HG02610 (cell line): ENCODE measurements at regions not wholly inside any gene's neighbourhood (a gene's known extent, or its start where the extent isn't known, plus 50 kb on each side); places are given as distances from the start of the nearest gene placed in this dataset.

Experiments
- ATAC-seq: cut with Tn5 transposase; IDR thresholded peaks from one replicate; pipeline ENCODE4 v1.9.1; 2021; ENCODE audit warnings: mild to moderate bottlenecking, moderate library complexity; ENCODE audit not compliant: unreplicated experiment

DNA sequence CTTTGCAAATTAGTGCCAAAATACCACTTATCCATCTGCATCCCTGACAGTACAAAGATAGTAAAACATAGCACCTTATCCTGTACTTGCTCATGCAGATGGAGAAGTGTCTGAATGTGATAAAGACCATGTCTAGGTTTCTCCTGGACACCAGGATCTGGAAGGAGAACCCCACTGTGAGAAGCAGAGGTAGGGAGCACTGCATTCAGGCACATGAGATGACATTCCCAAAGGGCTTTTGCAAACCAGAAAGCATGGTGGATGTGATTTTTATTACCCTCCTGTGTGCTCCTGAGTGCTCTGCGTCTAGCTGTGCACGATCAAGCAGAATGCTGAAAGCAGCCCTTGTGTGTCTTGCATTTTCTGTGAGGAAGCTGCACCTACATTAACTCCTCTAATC, 857.6 kb upstream of the ID2 start:
- no peak for ATAC-seq

DNA sequence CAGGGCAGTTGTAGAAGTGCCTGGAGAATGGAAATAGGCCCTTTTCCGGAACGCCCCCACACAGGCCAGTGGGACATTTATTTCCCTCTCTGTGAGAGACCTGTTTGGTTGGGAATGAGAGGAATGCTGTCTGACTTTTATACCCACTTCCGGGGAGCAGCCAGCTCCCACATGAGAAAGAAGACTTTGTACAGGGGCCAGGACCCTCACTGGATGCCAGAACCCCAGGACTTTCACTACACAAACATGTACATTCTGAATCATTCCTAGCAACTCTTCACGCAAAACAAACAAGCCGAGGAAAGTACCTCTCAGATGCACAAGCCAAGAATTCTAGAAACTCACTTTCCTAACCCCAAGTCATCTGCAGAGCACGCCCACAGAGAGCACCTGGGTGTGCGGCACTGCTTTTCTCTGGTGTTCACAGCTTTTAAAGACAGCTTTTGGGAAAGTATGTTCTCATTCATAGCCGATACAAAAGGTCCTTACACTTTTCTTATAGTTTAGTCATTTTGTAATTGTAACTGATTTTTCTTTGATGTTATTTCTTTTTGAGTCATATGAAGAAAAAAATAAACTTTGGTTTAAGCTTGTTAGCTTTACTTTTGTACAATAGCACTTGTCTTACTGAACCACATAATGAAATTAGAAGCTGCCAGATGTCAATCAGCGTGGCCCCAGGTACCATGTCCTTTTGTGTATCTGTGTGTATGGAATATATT, 856.1 kb upstream of the ID2 start:
- ATAC-seq: peak; percentile 93

DNA sequence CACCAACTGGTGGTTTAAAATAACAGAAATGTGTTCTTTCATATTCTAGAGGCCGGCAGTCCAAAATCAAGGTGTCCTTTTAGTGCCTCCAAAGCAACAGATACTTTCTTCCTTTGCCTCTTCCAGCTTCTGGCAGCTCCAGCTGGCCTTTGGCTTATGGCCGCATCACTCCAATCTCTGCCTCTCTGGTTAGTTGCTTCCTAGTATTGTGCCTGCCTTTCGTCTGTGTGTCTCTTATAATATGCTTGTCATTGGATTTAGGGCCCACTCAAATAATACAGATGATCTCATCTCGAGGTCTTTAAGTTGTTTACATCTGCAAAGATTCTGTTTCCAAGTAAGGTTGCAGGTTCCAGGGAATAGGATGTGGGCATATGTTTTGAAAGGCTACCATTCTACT, 855.2 kb upstream of the ID2 start:
- no peak for ATAC-seq

DNA sequence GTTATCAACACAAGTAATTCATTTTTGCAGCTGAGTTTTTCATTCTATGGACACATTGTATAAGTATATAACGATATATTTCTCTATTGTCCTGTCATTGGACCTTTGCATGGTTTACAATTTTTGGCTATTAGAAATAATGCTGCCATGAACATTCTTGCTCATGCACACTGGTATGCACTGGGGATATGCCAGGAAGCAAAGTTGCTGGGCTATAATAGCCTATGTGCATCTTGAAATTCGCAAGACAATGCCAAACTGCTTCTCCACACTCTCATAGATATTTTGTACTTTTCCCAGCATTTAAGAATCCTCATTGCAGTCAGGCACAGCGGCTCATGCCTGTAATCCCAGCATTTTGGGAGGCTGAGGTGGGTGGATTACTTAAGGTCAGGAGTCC, 852.6 kb upstream of the ID2 start:
- ATAC-seq: no peak

DNA sequence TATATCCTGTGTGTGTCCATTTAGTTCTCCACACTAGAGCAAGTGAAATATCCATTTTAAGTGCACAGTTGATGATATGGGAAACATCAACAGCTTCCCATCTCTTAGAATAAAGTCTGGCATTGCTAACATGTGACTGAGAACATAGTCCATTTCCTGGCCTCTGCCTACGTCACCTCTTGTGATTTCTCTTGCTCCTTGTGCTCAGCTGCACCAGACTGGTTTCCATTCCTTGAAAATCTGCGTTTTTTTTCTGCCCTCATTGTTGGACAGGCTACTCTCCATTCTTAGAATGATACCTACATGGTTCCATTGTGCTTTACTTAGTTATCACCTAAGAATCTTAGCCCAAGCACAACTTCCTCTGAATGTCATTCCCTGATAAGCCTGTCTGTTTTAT, 851.2 kb upstream of the ID2 start:
- no peak for ATAC-seq

DNA sequence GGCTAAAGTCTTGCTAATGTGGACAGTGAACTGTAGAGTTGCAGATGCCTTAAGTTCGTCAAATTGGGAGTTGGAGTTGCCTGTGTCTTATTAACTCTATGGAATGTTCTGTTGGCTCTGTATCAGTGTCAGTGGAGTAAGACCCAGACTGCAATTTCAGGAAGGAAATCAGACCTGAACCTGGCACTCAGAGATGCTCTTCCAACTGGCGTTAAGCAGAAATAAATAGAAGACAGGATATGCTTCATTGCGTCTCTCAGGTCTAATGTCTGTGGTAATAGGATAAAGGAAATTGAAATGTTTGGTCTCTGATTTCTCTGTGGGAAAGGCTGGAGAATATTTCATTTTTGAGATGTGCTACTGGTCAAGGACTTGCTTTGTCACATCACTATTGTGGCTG, 846.7 kb upstream of the ID2 start:
- no peak for ATAC-seq

DNA sequence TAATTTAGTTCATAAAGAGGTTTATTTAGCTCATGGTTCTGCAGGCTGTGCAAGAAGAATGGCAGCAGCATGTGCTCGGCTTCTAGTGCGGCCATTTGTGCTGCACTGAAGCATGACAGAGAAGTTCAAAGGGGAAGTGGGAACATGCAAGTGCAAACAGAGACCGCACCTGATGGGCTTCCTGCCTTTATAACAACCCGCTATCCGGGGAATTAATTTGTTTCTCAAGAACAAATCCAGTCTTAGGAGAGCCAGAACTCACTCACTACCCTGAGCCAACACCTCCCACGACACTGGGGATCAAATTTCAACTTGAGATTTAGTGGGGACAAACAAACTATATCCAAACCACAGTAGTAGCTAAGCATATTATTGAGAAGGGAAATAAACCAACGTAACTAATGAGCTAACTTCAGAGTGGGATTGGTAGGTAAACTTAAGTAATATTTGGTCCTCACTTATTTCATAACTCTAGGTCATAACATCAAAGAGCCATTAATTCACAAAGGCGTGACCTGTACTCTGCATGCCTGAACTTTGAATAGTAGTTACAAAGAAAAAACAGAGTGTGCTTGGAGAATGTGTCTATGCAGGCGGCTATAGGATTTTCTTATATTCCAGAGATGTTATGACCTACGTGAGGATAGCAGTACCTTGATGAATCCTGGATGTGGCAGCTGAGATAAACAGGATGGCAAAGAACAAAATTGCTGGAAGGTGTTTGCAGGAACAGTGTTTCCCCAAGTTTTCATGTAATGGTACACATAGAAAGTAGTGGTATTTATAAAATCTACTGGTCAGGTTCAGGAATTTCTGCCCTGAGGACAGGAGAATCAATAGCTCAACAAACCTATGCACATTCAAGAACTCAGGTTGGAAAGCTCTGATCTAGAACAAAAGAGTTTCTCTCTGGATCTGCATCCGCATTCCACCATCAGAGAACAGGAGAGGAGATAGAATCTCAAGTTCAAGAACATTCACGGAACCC, 845.9 kb upstream of the ID2 start:
- ATAC-seq: peak; percentile 85

DNA sequence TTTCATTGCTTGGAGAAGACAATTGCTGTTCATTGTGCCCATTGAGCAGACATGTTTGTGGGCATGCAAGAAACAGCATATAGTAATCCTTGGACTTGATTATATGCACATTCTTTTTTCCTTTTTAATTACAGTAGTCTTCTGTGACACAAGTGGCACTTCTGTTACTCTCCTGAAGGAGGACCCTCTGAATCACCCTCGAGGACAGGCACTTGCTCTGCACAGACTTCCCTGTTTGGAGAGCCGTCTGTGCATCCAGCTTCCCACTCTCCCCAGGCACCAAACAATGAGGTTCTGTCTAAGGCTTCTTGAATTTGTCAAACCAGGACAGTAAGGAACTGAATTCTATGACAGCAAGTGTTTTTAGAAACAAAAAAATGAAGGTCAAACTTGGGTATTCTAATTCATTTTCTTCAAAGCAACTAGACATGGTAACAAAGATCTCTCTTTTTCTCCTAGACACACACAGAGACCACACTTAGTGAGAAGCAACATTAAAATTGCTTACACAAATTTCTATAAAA, 844.6 kb upstream of the ID2 start:
- no peak for ATAC-seq

DNA sequence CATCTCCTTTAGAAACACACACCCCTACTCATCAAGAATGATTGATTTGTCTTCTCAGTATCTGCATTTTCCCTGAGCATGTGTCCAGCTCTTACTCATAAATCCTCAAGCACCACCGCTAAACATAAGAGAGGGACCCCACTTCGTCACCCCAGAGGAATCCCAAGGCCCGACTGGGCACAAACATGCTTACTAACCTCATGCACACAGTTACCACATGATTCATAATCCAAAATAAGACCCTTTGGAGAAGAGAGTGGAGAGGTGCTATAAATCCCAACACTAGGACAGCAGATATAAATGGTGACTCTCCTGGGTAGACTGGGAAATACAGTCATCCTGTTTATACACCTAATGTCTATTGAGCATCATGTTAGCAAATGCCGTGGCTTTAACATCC, 843.2 kb upstream of the ID2 start:
- ATAC-seq: no peak

DNA sequence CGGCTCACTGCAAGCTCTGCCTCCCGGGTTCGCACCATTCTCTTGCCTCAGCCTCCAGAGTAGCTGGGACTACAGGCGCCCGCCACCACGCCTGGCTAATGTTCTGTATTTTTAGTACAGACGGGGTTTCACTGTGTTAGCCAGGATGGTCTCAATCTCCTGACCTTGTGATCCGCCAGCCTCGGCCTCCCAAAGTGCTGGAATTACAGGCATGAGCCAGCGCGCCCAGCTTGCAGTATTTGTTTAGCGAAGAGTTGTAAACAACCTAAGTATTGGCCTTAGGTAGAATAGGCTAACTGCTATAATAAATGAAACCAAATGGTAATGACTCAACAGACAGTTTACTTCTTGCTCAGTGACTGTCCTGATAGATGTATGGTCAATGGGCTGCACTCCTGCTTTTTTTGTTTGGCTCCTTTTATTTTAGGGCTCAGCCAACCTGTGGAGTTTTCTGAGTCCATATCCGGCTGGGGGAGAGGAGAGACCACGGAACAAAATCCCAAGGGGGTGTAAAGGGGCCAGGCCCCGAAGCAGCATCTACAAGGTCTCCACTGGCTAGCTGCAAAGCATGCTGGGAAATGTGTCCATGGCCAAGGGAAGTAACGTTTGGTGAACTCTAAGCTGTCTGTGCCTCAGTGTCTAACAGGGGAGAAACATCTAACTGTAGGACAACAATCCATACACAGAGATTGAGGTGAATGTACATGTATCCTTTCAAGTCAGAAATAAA, 841.0 kb upstream of the ID2 start:
- ATAC-seq: no peak

DNA sequence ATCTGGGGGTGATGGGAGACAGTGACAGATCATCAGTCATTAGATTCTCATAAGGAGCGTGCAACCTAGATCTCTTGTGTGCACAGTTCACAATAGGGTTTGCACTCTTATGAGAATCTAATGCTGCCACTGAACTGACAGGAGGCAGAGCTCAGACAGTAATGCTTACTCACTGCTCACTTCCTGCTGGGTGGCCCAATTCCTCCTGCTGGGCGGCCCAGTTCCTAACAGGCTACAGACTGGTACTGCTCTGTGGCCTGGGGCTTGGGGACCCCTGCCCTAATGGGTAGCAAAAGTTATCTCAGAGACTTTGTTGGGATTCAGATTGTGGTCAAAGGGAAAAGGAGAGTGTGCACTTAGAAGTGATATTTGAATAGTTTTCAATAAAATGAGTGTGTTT, 840.1 kb upstream of the ID2 start:
- ATAC-seq: no peak

DNA sequence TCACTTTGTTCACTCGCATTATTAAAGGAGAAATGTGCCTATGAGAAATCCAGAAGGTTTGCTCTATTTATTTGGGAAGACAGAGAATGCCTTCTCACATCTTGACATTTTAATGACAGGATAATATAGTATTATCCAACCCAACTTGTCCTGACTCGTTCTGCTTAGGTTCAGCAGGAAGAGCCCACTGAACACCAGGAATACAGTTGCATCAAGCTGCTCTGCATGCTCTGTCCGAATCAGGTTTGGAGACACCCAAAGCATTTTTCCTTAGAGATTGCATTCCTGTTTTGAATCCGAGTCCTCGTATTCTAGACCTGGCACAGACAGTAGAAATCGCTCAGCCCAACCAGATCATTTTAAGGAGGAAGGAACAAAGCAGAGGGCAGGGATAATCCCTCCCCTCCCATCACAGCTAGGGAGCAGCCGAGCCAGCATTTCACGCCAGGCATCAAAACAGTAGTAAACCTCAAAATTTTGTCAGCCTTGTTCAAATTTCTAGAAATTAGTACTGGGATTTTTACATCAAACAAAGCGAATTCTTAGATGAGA, 837.4 kb upstream of the ID2 start:
- no peak for ATAC-seq

DNA sequence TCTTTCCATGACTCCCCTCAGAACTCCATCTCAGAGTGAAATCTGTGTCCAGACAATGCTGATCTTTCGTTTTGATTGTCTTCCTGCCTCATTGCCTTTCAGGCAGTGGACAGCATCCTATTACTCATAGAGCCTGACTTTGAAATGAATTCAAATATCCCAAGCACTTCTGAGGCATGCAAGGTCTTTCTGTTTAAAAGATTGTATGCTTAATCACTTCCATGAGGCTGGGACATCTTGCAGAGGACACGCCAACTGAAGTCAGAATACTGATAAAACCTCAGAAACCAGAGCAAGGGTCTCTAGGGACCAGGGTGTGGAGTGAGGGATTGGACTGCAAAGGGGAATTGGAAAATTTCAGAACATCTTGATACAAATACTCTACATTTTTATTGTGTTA, 836.5 kb upstream of the ID2 start:
- ATAC-seq: no peak

DNA sequence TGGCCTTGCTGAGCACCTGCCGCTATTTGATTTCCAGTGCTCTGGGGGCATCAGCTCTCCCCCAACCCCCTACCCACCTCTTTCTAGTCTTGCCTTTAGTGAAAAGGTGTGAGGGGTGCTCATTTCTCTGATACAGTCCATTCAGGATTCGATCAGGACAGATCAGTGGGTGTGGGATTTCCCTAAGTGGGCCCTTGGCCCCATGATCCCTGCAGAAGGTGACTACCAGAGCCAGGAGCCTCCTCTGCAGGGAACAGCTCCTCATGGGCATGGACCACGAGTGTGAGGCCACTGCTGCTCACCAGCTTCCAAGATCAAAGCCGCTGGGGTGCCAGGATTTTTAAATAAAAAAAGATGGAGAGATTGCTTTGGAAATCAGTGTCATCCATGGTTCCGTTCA, 835.2 kb upstream of the ID2 start:
- ATAC-seq: no peak

DNA sequence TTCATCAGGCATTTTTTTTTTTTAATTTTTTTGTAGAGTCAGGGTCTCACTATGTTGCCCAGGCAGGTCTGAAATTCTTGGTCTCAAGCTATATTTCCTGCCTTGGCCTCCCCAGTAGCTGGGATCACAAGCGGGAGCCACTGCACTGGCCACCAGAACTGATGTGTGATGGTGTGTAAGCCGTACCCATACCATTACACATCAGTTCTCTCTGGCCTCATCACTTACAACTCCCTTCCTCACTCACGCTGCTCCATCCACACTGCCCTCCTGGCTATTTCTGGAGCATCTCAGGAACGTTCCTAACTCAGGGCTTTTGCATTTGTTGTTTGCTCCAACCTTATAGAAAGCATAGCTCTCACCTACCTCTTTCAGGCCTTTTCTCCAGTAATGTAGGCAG, 834.5 kb upstream of the ID2 start:
- no peak for ATAC-seq

DNA sequence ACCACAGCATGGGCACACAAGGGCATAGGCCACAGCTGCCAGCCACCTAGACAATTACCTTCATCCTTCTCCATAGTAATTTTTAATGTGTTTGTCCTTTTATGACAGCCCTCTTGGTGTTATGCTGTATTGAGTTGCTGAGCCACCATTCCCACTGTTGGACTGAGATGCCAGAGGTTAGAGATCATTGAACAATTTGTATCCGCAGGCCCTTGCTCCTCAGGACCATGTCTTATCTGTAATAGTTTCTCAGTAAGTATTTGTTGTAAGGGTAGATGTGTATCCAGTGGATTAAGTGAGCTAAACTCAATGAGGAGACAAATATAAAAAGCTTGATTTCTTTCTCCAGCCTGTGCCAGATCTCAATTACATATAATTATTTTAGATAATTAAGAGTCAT, 832.8 kb upstream of the ID2 start:
- no peak for ATAC-seq

DNA sequence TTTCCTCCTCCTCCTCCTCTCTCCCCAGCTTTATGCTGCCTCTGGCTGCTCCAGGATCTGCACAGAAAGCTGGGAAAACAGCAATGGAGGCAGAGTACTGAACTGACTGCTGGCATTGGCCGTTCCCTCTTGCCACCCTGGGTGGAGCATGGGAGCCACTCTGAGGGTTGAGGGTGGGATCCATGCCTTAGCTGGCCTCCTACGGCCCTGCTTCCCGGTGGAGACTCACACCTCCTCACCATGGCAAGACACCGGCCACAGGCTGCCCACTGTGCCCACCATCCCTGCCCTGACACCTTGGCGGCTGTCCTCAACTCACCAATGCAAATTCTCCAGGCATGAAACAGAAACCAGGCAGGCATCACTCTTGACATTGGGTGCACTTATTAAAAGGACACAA, 832.3 kb upstream of the ID2 start:
- ATAC-seq: no peak

DNA sequence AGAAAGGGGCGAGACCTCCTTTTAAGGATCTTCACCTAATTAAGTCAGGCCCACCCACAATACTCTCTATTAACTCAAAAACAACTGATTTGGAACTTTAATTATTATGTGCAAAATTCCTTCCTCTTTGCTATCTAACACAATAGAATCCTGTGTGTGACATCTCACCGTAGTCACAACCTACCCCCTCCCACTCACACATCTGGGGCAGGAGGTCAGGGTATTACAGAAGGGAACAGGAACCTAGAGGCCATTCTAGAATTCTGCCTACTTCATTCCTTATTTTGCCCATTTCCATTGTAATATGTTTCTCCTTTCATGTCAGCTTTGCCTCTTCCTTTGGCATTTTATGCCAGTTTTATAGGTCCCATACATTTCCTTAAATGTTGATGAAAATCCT, 829.3 kb upstream of the ID2 start:
- ATAC-seq: no peak

DNA sequence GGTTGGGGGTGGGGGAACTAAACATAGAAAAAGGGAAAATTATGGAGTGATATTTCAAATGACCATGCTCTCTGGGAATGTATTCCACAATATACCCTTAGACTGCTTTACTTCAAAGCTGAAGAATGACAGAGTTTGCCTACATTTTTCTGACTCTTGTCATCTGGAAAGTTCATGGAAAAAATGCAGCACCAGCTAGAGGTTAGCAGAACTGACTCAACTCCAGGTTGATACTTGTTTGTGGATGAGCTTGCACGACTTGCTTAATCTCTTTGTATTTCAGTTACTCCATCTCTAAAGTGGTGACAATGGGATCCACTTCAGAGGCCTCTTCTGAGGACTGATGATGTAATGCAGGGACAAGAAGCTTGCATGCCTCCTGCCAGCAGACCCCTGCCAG, 824.0 kb upstream of the ID2 start:
- ATAC-seq: no peak

DNA sequence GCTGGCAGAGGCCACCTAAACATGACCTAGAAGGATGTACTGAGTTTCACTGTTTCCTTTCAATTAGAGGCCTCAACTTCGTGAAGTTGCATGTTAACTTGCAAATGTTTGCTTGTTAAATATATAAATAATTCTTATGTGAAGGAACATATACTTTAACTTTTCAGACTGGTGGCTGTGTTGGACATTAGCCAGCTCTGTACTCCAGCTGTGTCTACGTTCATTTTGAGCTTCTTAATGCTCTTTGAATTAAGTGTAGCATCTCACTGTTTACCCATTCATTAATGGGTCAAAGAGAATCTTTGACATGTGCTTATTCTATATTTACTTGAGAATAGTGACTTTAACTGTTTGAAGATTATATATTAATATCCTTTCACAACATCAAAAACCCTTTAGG, 823.2 kb upstream of the ID2 start:
- ATAC-seq: no peak

DNA sequence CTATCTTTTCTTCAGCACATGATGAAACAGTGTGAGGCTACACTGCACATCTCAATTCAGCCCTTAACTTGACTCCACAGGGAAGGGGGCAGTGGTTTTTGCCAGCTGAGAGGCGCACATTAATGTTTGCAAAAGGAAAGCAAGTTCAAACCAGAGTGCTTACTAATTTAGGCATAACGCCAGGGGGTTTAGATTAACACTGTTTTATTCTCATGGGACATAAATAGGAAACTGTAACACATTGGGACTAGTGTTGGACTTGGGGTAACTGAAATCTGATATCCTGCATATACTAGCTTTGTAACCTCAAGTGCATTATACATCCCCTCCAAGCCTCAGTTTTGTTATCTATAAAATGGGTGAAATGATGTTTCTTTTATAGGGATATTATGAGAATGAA, 821.2 kb upstream of the ID2 start:
- no peak for ATAC-seq
